OCI-LY7 (cell line): ENCODE measurements at regions not wholly inside any gene's neighbourhood (a gene's known extent, or its start where the extent isn't known, plus 50 kb on each side); places are given as distances from the start of the nearest gene placed in this dataset.

Source experiments
- EZH2phosphoT487 ChIP-seq: fragments of 200-600 bp; sonication (generic); IDR thresholded peaks from 2 replicates; pipeline ENCODE4 v1.6.1; 2018; ENCODE audit warnings: low read depth, borderline replicate concordance, mild to moderate bottlenecking, mixed run types, antibody characterized with exemption, low read length, moderate library complexity, mixed read lengths
- TF ChIP-seq, protein P1 (sequence below): fragments of 200-600 bp; sonication (generic); conservative IDR thresholded peaks from 2 replicates; pipeline ENCODE4 v1.5.1; 2014; ENCODE audit warnings: mild to moderate bottlenecking, antibody characterized with exemption, low read length, moderate library complexity, mixed read lengths

DNA sequence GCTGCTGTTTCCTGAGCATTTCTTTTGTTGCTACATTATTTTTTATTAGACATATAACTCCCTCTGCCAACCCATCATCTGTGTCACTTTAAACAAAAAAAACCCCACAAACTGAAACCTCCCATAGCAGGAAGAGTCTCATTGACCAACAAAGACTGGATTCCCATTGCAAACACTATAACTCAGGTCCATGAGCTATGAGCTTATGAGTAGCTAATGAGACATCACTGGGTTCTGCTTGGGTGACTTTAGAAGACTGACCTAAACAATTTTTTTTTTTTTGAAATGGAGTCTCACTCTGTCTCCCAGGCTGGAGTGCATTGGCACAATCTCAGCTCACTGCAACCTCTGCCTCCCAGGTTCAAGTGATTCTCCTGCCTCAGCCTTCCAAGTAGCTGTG lies 212.8 kb downstream of the LTN1 start:
- TF ChIP-seq, protein P1, sequence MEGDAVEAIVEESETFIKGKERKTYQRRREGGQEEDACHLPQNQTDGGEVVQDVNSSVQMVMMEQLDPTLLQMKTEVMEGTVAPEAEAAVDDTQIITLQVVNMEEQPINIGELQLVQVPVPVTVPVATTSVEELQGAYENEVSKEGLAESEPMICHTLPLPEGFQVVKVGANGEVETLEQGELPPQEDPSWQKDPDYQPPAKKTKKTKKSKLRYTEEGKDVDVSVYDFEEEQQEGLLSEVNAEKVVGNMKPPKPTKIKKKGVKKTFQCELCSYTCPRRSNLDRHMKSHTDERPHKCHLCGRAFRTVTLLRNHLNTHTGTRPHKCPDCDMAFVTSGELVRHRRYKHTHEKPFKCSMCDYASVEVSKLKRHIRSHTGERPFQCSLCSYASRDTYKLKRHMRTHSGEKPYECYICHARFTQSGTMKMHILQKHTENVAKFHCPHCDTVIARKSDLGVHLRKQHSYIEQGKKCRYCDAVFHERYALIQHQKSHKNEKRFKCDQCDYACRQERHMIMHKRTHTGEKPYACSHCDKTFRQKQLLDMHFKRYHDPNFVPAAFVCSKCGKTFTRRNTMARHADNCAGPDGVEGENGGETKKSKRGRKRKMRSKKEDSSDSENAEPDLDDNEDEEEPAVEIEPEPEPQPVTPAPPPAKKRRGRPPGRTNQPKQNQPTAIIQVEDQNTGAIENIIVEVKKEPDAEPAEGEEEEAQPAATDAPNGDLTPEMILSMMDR: no peak
- TF ChIP-seq EZH2phosphoT487: no peak
